Progenitor cell of endocrine pancreas (in vitro differentiated cells): ENCODE measurements at regions not wholly inside any gene's neighbourhood (a gene's known extent, or its start where the extent isn't known, plus 50 kb on each side); places are given as distances from the start of the nearest gene placed in this dataset.

Experiments used
- DNase-seq: peaks from one replicate; pipeline ENCODE4 v3.0.0; 2021; ENCODE audit warnings: low spot score; ENCODE audit not compliant: unreplicated experiment
- H3K27ac Mint-ChIP-seq: 2 replicates; pipeline ENCODE4 v1.8.0; 2021; ENCODE audit warnings: mild to moderate bottlenecking, moderate library complexity, mixed read lengths
- H3K27me3 Mint-ChIP-seq: 2 replicates; pipeline ENCODE4 v1.8.0; 2021; ENCODE audit warnings: mixed read lengths
- H3K36me3 Mint-ChIP-seq: 2 replicates; pipeline ENCODE4 v1.8.0; 2022; ENCODE audit warnings: mixed read lengths; ENCODE audit not compliant: insufficient read depth
- H3K4me1 Mint-ChIP-seq: 2 replicates; pipeline ENCODE4 v1.8.0; 2021; ENCODE audit warnings: low read depth, mixed read lengths
- H3K4me3 Mint-ChIP-seq: 2 replicates; pipeline ENCODE4 v1.8.0; 2021; ENCODE audit warnings: low read depth, mild to moderate bottlenecking, moderate library complexity, mixed read lengths
- H3K9me3 Mint-ChIP-seq: 2 replicates; pipeline ENCODE4 v1.8.0; 2021; ENCODE audit warnings: low read depth, mixed read lengths
- CTCF ChIP-seq: fragments of 200-600 bp; sonication (generic); IDR thresholded peaks from one replicate; pipeline ENCODE4 v1.5.0; 2021; ENCODE audit warnings: antibody characterized with exemption, mild to moderate bottlenecking; ENCODE audit not compliant: unreplicated experiment

- peaks cover 73% of the 10 kb centered on the region for H3K27me3 Mint-ChIP-seq
- H3K4me3 Mint-ChIP-seq, result no peak overlapping the region
- H3K4me1 Mint-ChIP-seq, result peaks cover 12% of the 10 kb centered on the region
- TF ChIP-seq CTCF, result no peak
- no peak for DNase-seq
- H3K27ac Mint-ChIP-seq, result no peak overlapping the region
- no peaks in the 10 kb centered on the region for H3K36me3 Mint-ChIP-seq
- H3K9me3 Mint-ChIP-seq, result no peaks in the 10 kb centered on the region
Observed at GRCh38 chr2:45166229-45166890, 157.1 kb upstream of the SIX2 start.

- no peaks in the 10 kb centered on the region for H3K9me3 Mint-ChIP-seq
- peaks cover 61% of the 10 kb centered on the region for H3K27me3 Mint-ChIP-seq
- H3K4me3 Mint-ChIP-seq, result no peak overlapping the region
- no peak for TF ChIP-seq CTCF
- no peaks in the 10 kb centered on the region for H3K36me3 Mint-ChIP-seq
- no peak for DNase-seq
- no peak overlapping the region for H3K27ac Mint-ChIP-seq
- H3K4me1 Mint-ChIP-seq, result peaks cover 7% of the 10 kb centered on the region
Observed at GRCh38 chr2:45162711-45163110, 153.5 kb upstream of the SIX2 start.

- DNase-seq, result no peak
- Mint-ChIP-seq H3K4me1 (no peaks in the 10 kb centered on the region), H3K9me3 (no peaks in the 10 kb centered on the region), H3K36me3 (no peaks in the 10 kb centered on the region), H3K4me3 (no peak overlapping the region), H3K27ac (no peak overlapping the region), H3K27me3 (peaks cover 42% of the 10 kb centered on the region)
- no peak for TF ChIP-seq CTCF
Observed at GRCh38 chr2:45156605-45157004, 147.4 kb upstream of the SIX2 start.

GRCh38 chr2:45154606-45155155, 145.4 kb upstream of the SIX2 start:
- peaks cover 1% of the 10 kb centered on the region for H3K36me3 Mint-ChIP-seq
- no peak for TF ChIP-seq CTCF

GRCh38 chr2:45154144-45154543, 144.9 kb upstream of the SIX2 start:
- peaks cover 1% of the 10 kb centered on the region for H3K36me3 Mint-ChIP-seq

More at GRCh38 chr2:45154606-45155155, 145.4 kb upstream of the SIX2 start:
- Mint-ChIP-seq H3K4me3 (no peak overlapping the region), H3K27ac (no peak overlapping the region), H3K9me3 (peaks cover 12% of the 10 kb centered on the region), H3K27me3 (peaks cover 35% of the 10 kb centered on the region), H3K4me1 (no peaks in the 10 kb centered on the region)
- DNase-seq, result no peak

More at GRCh38 chr2:45154144-45154543, 144.9 kb upstream of the SIX2 start:
- DNase-seq, result no peak
- no peak overlapping the region for H3K27ac Mint-ChIP-seq
- no peak for TF ChIP-seq CTCF
- H3K4me3 Mint-ChIP-seq, result no peak overlapping the region
- no peaks in the 10 kb centered on the region for H3K4me1 Mint-ChIP-seq
- H3K9me3 Mint-ChIP-seq, result peaks cover 15% of the 10 kb centered on the region
- peaks cover 35% of the 10 kb centered on the region for H3K27me3 Mint-ChIP-seq
